GM21360 (cell line): ENCODE measurements at regions not wholly inside any gene's neighbourhood (a gene's known extent, or its start where the extent isn't known, plus 50 kb on each side); places are given as distances from the start of the nearest gene placed in this dataset.

Experiments
- ATAC-seq: cut with Tn5 transposase; IDR thresholded peaks from one replicate; pipeline ENCODE4 v1.9.1; 2021; ENCODE audit warnings: mild to moderate bottlenecking, moderate library complexity; ENCODE audit not compliant: unreplicated experiment

- ATAC-seq: no peak
These were observed 487.4 kb upstream of the RIOK2 start for GRCh38 chr5:97670447-97670846.

GRCh38 chr5:97676608-97677007 is 493.6 kb upstream of the RIOK2 start:
- ATAC-seq: no peak

- ATAC-seq: no peak
These were observed 511.0 kb upstream of the RIOK2 start for GRCh38 chr5:97694091-97694490.

- no peak for ATAC-seq
These were observed 531.4 kb upstream of the RIOK2 start for GRCh38 chr5:97714424-97714823.

- ATAC-seq: no peak
These were observed 543.1 kb upstream of the RIOK2 start for GRCh38 chr5:97726106-97726505.

DNA sequence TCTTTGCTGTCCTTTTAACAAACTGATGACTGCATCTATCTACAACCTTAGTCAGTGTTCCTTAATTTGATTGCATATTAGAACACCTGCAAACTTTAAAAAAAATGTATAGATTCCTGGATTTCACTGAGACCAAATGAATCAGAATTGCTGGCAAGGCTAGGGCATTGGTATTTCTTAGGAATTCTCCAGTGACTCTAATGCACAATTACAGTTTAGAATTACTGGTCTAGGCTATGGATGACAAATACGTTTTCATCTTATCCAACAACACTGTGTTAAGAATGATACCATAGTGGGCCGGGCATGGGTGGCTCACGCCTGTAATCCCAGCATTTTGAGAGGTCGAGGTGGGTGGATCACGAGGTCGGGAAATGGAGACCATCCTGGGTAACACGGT is 545.9 kb upstream of the RIOK2 start:
- ATAC-seq: no peak

GRCh38 chr5:97729938-97730337 is 546.9 kb upstream of the RIOK2 start:
- ATAC-seq: no peak

DNA sequence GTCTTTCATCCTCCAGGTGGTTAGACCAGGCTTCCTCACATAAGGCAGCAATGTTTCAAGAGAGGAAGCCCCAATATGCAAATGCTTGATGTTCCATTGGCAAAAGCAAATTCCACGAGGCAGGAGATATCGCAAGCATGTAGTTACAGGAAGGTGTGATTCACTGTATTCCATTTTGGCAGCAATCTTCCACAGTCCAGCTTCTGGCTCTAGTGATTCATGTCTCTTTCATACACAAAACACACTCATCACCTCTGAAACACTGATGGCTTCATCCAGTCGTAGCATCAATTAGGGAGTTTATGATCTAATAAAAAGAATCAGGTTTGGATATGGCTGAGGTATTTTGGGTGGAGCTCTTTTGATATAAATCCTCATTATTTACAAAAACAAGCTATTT is 552.2 kb upstream of the RIOK2 start:
- no peak for ATAC-seq

DNA sequence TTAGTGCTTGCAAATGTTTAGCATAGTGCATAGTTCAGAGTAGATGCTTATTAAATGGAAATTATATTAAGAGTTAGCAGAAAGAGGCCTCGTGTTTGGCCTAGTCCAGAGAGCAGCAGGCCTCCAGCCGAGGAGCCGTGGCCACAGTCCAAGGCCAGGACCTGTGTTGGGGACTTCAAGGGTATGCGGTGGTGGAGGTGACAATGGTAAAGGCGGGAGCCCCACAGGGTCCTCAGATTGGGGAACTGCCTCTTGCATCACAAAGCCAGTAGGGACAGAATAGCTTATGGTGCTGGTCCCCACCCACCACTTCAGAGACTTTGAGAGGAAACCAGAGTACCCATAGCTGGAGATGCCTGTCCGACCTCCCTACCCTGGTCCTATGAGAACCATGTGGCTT is 554.6 kb upstream of the RIOK2 start:
- ATAC-seq: no peak

DNA sequence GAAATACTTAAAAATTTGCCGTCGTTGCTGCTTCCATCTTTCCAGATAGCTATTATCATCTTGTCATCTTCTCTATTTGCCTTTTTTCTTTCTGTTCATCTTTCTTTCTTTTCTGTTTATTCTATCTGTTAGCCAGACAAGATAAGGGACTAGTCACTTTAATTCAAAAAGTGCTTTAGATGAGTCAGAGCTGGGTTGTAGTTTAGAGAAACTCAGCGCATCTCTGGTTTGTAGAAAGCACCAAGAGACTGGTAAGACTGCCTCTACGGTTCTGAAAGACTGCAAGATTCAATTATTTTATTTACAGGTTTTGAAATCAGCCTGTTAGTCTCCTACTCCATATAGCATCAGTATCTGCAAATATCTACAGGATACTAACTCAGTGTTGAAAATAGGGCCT is 562.8 kb upstream of the RIOK2 start:
- no peak for ATAC-seq

DNA sequence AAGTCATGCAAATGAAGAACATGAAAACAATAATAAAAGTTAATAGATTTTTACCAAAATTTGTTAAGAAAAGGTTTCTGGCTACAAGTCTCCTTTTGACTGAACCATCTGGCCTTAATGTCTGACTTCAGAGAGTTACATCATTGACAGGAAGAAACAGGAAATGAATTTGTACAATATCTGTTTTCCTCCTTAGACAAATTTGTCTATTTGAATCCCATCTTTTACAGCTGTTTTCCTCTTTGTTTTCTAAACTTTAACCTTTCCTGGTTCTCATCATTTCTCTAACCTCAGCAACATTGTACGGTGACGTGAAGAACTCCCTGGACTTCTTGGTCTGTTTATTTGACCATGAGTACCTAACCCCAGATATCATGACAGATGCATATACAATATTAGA is 567.5 kb upstream of the RIOK2 start:
- no peak for ATAC-seq

- no peak for ATAC-seq
These were observed 568.5 kb upstream of the RIOK2 start for GRCh38 chr5:97751540-97751939.

GRCh38 chr5:97752871-97753270 is 569.8 kb upstream of the RIOK2 start:
- ATAC-seq: no peak

GRCh38 chr5:97762483-97762882 is 579.4 kb upstream of the RIOK2 start:
- no peak for ATAC-seq

DNA sequence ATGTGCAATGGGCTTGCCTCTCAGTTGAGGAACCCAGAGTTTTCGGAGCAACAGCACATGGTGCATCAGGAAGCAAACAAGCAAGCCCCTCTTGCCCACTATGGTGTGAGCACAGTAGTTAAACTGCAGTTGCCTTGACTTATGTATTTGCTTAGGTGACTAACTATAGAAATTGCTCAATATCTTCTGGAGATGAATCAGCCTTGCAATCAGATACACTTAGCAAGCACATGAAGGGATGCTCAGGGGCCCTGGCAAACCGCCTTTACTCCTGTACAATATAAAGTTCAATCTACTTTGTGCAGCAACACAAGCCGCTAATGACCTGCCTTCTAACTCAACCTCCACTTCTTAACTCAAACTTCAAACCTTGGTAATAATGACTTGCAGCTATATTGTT is 581.7 kb upstream of the RIOK2 start:
- no peak for ATAC-seq

- no peak for ATAC-seq
These were observed 595.4 kb upstream of the RIOK2 start for GRCh38 chr5:97778451-97778850.

GRCh38 chr5:97788369-97788768 is 605.3 kb upstream of the RIOK2 start:
- ATAC-seq: no peak

GRCh38 chr5:97797994-97798451 is 615.0 kb upstream of the RIOK2 start:
- ATAC-seq: no peak

- no peak for ATAC-seq
These were observed 618.4 kb upstream of the RIOK2 start for GRCh38 chr5:97801461-97801860.

- ATAC-seq: no peak
These were observed 637.1 kb upstream of the RIOK2 start for GRCh38 chr5:97820138-97820537.

- ATAC-seq: no peak
These were observed 649.7 kb upstream of the RIOK2 start for GRCh38 chr5:97832645-97833296.

DNA sequence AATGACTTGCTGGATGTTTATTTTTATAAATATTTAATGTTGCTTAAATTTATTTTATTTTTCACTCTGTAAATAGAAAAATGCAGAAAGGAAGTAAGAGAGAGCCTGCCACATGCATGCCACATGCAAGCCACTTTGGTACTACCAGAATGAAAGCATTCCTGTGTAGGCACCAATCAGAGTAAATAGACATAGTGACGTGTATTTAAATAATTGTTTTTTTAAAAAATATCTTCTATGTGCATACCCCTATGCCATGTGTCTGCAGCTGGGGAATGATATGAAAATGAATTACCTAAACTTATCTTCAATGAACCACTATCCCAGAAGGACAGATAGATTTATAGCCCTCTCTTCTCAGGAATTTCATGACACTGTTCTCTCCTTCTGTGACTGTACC is 651.5 kb upstream of the RIOK2 start:
- ATAC-seq: no peak

DNA sequence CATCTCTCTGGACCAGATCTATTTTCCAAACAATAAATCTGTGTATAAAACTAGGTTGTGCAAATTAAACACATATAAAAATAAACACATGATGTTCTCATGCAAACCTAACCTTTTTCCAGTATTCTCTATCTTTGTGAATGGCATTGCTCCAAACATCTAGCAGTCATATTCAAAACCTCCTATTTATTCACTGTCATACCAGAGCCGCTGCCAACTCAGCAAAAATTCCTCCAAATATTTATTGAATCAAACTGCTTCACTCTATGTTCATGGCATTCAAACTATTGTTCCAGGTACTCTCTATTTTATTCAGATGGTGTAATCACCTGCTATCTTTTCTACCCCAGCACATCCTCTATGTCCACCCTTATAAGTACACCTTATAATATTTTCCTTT is 652.1 kb upstream of the RIOK2 start:
- no peak for ATAC-seq
